A673 (cell line): ENCODE measurements at regions not wholly inside any gene's neighbourhood (a gene's known extent, or its start where the extent isn't known, plus 50 kb on each side); places are given as distances from the start of the nearest gene placed in this dataset.

Experiments used
- CTCF ChIP-seq: fragments of 300-800, 200-600 bp; sonication (generic); conservative IDR thresholded peaks from 2 replicates; pipeline ENCODE4 v1.5.1; 2017; ENCODE audit warnings: low read depth, mild to moderate bottlenecking, antibody characterized with exemption, low read length, moderate library complexity, mixed read lengths
- EZH2 ChIP-seq: fragments of 200-600 bp; sonication (generic); IDR thresholded peaks from 2 replicates; pipeline ENCODE4 v1.6.1; 2017; ENCODE audit warnings: borderline replicate concordance, low read depth, mild to moderate bottlenecking, mixed read lengths, antibody characterized with exemption, low read length; ENCODE audit not compliant: poor library complexity, severe bottlenecking

- TF ChIP-seq CTCF (no peak), EZH2 (no peak)
Measured at GRCh38 chrX:115366535-115366934, 77.0 kb downstream of the LUZP4 start.
